Peyer's patch (tissue), 4 donors: ENCODE measurements at regions not wholly inside any gene's neighbourhood (a gene's known extent, or its start where the extent isn't known, plus 50 kb on each side); places are given as distances from the start of the nearest gene placed in this dataset.

Source experiments
- DNase-seq, 3 donors: peaks; one replicate each; pipeline ENCODE4 v3.0.0-alpha.2; 2017 to 2019
- H3K27ac ChIP-seq, 4 donors: fragments of 200-600 bp; sonication (generic); one replicate each; pipeline ENCODE4 v1.5.1; 2016 to 2019
- H3K27me3 ChIP-seq, 2 donors: fragments of 200-600 bp; sonication (generic); one replicate each; pipeline ENCODE4 v1.5.1; 2019
- H3K36me3 ChIP-seq, 3 donors: fragments of 200-600 bp; sonication (generic); one replicate each; pipeline ENCODE4 v1.5.1; 2016 to 2019
- H3K4me1 ChIP-seq, 4 donors: fragments of 200-600 bp; sonication (generic); one replicate each; pipeline ENCODE4 v1.5.1; 2016 to 2019
- H3K4me3 ChIP-seq, 4 donors: fragments of 200-600 bp; sonication (generic); 1 replicate in 3 of 4; 2 replicates in 1 of 4; pipeline ENCODE4 v1.5.1; 2016 to 2019; ENCODE audit warnings: mild to moderate bottlenecking in 1 of 4
- H3K9me3 ChIP-seq, 4 donors: fragments of 200-600 bp; sonication (generic); one replicate each; pipeline ENCODE4 v1.5.1; 2016 to 2019; ENCODE audit warnings: mild to moderate bottlenecking in 1 of 4
- POLR2A ChIP-seq, 2 donors: fragments of 450-650 bp; IDR thresholded peaks; one replicate each; pipeline ENCODE4 v1.5.1; 2017; ENCODE audit warnings: antibody characterized with exemption in 2 of 2, mild to moderate bottlenecking in 2 of 2, moderate library complexity in 2 of 2
- TF ChIP-seq, protein P1 (sequence below), 6 experiments: fragments of 450-650 bp in 4 of 6; fragments of 200-600 bp in 2 of 6; sonication (generic) in 1 of 6; IDR thresholded peaks; one replicate each; pipeline ENCODE4 v1.5.1; 2017 to 2019; ENCODE audit warnings: antibody characterized with exemption in 6 of 6, mild to moderate bottlenecking in 3 of 6, moderate library complexity in 1 of 6

DNA sequence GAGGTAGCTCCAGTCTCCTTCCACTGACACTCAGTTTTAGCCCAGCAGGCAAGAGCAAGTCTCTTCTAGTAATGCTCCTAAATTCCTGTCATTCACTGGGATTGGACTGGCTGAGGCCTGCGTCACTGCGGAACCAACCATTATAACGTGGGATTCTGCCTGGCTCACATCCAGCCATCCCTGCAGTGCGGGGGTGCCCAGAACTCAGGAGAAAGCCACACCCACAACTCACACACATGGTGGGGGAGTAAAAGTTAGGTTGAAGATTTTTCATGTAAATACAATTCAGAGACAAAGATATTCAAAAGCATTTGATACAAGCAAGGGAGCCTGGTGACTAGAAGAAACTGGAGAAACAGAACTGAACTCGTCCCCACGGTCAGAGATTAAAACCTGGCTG lies 504.0 kb upstream of the CDH4 start:
- DNase-seq: no peak
- Histone ChIP-seq H3K9me3 (no peaks in the 10 kb centered on the region), H3K27me3 (no peaks in the 10 kb centered on the region), H3K36me3 (no peaks in the 10 kb centered on the region), H3K27ac (no peak overlapping the region), H3K4me3 (no peak overlapping the region), H3K4me1 (no peaks in the 10 kb centered on the region)
- no peak for TF ChIP-seq POLR2A (IDR thresholded peaks at IDR 0.05)
- TF ChIP-seq, protein P1, sequence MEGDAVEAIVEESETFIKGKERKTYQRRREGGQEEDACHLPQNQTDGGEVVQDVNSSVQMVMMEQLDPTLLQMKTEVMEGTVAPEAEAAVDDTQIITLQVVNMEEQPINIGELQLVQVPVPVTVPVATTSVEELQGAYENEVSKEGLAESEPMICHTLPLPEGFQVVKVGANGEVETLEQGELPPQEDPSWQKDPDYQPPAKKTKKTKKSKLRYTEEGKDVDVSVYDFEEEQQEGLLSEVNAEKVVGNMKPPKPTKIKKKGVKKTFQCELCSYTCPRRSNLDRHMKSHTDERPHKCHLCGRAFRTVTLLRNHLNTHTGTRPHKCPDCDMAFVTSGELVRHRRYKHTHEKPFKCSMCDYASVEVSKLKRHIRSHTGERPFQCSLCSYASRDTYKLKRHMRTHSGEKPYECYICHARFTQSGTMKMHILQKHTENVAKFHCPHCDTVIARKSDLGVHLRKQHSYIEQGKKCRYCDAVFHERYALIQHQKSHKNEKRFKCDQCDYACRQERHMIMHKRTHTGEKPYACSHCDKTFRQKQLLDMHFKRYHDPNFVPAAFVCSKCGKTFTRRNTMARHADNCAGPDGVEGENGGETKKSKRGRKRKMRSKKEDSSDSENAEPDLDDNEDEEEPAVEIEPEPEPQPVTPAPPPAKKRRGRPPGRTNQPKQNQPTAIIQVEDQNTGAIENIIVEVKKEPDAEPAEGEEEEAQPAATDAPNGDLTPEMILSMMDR (IDR thresholded peaks at IDR 0.05): no peak

- no peak for TF ChIP-seq POLR2A (IDR thresholded peaks at IDR 0.05)
- TF ChIP-seq, protein P1 (IDR thresholded peaks at IDR 0.05): no peak
Measured at GRCh38 chr20:60749804-60750602, 502.1 kb upstream of the CDH4 start.

GRCh38 chr20:60750909-60751308 lies 501.2 kb upstream of the CDH4 start:
- H3K27ac ChIP-seq: no peak overlapping the region
- DNase-seq: no peak
- no peaks in the 10 kb centered on the region for H3K27me3 ChIP-seq
- TF ChIP-seq, protein P1 (IDR thresholded peaks at IDR 0.05): no peak
- no peak for TF ChIP-seq POLR2A (IDR thresholded peaks at IDR 0.05)
- H3K36me3 ChIP-seq: no peaks in the 10 kb centered on the region
- no peaks in the 10 kb centered on the region for H3K9me3 ChIP-seq
- H3K4me3 ChIP-seq: no peak overlapping the region
- no peaks in the 10 kb centered on the region for H3K4me1 ChIP-seq

More at GRCh38 chr20:60749804-60750602, 502.1 kb upstream of the CDH4 start:
- Histone ChIP-seq H3K4me1 (no peaks in the 10 kb centered on the region), H3K27ac (no peak overlapping the region), H3K9me3 (no peaks in the 10 kb centered on the region), H3K27me3 (no peaks in the 10 kb centered on the region), H3K36me3 (no peaks in the 10 kb centered on the region), H3K4me3 (no peak overlapping the region)
- DNase-seq: no peak

DNA sequence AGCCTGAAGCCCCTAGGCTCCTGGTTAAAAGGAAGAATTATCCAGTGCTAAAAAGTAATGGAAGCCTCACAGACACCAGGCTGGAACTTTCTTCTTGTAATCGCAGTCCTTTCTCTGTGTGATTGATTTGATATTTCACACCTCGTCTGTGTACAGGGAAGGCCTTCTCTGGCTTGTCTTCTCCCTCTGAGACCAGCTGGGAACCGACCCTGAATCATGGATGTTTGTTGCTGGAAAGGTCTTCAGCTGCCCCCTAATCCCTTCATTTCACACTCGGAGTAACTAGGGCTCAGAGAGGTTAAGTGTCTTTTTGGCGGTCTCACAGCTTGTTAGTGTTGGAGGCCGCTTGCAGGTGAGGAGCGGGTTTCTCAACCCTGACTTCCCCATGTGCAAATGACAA lies 500.2 kb upstream of the CDH4 start:
- no peak for DNase-seq
- no peaks in the 10 kb centered on the region for H3K9me3 ChIP-seq
- H3K4me1 ChIP-seq: no peaks in the 10 kb centered on the region
- H3K4me3 ChIP-seq: no peak overlapping the region
- TF ChIP-seq POLR2A (IDR thresholded peaks at IDR 0.05): no peak
- TF ChIP-seq, protein P1 (IDR thresholded peaks at IDR 0.05): no peak
- H3K27me3 ChIP-seq: no peaks in the 10 kb centered on the region
- no peaks in the 10 kb centered on the region for H3K36me3 ChIP-seq
- no peak overlapping the region for H3K27ac ChIP-seq

- H3K27me3 ChIP-seq: no peaks in the 10 kb centered on the region
- H3K36me3 ChIP-seq: no peaks in the 10 kb centered on the region
- no peak for TF ChIP-seq POLR2A (IDR thresholded peaks at IDR 0.05)
- TF ChIP-seq, protein P1 (IDR thresholded peaks at IDR 0.05): no peak
- H3K4me1 ChIP-seq: no peaks in the 10 kb centered on the region
- H3K4me3 ChIP-seq: no peak overlapping the region
- DNase-seq: no peak
- no peaks in the 10 kb centered on the region for H3K9me3 ChIP-seq
- no peak overlapping the region for H3K27ac ChIP-seq
Measured at GRCh38 chr20:60752741-60753420, 499.2 kb upstream of the CDH4 start.
